HG03432 (cell line): ENCODE measurements at regions not wholly inside any gene's neighbourhood (a gene's known extent, or its start where the extent isn't known, plus 50 kb on each side); places are given as distances from the start of the nearest gene placed in this dataset.

Source experiments
- ATAC-seq: cut with Tn5 transposase; IDR thresholded peaks from one replicate; pipeline ENCODE4 v1.9.1; 2021; ENCODE audit warnings: mild to moderate bottlenecking, moderate library complexity; ENCODE audit not compliant: unreplicated experiment

DNA sequence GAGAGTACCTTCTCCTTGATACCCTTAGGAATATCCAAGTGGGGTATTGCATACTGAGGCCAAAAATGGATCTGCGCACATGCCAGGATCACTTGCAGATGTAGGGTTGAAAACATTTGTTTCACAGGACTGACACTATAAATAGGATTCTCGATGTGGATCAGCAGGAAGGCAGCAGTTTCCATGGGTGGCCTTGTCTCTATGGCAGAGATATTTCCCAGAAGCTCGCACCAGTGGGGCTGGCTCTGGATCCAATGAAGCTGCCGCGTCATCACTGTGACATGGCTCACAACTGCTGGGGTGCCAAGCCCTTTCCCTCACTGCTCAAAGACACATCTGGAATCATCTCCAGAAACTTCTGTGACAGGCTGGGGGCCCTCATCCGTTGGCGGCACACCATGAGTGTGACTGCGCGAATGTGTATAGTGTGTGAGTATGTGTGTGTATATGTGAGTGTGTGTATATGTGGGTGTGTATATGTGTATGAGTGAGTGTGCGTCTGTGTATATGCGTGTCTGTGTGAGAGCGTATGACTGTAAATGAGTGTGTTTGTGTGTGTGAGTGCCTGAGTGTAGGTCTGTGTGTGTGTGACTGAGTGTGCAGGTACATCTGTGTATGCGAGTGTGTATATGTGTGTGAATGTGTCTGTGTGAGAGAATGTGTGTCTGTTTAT lies 182.5 kb downstream of the GAS1 start:
- no peak for ATAC-seq

DNA sequence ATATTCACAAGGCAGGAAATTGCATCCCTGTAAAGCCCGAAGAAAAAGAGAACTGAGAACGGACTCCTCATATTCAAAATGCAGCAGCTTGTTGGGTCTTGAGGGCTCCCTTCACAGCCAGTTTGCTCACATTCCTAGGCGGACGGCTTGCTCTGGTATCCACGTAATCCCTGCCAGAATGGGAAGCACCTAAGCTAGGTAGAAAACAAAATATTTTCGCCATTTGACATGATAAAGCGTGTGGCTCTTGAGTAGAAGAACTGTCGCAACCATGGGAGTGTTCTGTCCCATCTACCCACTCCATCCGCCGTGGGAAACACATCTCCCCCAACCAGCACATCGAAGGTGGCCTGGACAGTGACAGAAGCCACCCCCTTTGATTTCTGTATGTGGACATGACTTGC lies 183.1 kb downstream of the GAS1 start:
- no peak for ATAC-seq

DNA sequence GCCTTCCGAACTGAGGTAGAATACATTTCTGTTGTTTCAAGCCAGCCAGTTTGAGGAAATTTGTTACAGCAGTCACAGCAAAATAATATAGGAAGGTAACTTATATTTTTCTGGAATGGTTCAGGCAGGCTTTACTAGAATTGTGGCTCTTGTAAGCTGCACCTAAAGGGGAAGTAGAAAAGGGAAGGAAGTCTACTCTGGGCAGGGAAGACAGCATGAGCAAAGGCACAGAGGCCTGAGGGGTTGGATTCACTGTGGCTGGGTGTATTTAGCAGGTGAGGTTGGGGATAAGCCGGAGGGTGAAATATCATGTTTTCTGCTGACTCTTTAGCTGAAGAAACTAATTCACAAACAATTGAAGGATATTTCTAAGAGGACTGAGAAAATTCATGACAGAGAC lies 183.5 kb downstream of the GAS1 start:
- no peak for ATAC-seq

DNA sequence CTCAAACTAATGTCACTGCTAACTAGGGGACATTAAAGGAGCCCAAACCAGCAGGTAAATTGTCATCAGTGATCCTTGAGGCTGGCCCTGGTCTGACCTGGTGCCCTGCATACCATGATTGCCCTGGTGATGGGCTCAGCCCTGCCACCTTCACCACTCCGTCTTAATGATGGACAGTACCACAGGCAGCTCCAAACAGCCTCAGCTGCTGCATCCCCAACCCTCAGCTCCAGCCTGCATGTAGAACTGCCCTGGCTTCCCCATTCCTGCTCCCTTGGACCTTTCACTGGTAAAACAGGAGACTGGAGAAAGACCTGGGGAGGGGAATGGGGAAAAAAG lies 190.0 kb downstream of the GAS1 start:
- no peak for ATAC-seq

DNA sequence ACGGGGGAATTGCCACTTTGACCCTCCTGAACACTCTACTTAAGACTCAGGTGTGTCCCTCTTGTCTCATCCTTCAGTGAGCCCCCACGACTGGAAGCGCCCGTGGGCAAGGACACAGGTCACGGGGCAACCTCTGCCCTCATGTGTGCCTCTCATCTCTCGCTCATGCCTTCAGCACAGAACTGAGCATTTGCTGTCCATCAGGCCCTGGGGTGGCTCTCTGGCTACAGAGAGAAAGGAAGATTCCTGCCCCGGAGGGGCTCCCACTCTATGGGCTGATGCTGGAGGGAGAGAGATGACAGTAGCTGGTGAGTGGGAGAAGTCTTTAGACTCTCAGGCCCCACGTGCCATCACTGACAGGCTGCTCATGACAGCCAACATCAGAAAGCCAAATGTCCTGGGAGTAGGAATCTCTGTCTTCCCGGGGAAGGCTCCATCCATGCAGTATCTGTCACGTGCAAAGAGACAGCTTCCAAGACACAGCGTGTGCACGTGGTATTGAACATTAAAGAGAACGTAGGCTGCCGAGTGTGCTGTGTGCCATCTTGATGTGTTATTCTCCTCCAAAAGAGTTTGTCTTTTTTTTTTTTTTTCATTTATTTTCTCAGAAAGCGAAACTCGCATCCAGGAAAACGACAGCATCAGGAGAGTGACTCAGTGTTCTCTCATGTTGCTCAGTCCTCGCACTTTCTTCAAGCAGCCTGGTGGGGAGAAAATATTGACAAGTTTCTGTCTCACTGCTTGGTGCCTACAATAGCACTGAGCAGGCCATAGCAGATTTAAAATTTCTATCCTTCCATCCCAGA lies 190.5 kb downstream of the GAS1 start:
- no peak for ATAC-seq

DNA sequence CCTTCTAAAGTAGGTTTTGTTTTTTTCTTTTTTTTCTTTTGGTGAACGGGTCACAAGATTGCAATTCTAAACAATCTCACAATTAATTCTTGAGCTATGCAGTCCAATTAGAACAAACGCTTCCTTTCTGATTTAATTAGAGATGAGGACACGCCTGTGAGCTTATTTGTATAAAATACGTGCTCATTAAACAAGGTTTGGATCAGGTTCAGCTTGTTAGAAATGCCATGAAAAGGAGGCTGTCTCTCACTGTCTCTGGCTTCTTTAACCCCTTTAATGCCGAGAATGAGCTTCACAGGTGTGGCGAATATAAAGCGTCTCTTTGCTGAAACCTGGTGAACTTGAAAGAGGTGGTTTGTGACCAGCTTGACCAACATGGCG lies 191.8 kb downstream of the GAS1 start:
- ATAC-seq = no peak

DNA sequence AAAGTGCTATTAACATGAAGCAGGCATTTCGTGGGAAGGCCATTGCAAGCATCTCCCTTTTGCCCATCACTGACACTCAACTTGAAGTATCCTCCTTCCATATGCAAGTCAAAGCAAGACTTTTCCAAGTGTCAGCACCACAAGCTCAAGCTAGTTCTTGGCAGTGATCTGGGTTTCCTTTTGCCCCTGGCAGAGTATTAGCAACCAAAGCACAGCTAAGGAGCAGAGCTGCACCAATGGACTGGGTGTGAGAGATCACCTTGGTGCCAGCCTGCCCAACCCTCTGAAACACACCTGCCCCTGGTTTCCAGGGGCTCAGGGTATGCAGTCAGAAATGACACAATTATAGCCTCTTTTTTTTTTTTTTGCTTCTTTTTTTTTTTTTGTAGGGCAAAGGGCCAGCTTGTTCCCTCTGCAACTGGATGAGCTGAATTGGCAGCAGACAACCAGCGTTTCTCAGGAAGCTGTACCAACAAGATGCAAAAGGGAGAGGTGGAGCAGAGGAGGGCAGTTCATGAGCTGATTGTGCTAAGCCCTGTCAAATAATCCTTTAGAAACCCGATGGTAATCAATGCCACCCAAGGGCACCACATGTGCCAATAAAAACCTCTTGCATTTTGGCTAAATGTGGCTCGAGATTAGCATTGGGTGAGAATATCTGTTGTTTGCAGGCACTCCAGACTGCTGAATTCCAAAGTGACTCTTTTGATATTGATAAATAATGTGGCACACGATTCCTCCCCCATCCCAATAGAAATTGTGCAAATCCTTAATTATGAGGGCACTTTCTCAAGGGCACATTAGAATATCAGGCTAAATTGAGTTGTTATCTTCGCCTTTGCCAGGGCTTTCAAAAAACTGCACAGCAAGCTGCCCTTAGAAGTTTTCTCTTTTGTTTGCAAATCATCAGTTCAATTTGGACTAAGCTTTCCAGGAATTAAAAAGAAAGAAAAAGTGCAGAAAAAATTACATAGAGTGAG lies 192.4 kb downstream of the GAS1 start:
- no peak for ATAC-seq

DNA sequence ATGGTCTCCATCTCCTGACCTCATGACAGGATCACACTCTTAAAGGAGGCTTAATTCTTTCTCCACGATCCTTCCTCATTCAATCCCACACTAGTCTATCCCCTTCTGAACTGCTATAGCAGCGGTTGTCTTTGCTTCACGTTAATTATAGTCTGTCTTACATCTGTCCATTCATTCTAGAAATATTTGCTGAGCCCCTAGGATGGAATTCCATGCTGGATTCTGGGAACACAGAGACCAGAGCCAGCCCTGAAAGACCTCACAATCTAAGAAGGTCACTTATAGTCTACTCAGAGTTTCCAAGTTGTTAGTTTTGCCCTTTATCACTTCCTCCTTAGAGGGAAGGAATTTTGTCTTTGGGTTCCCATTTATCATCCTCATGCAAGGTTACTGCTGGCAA lies 193.5 kb downstream of the GAS1 start:
- ATAC-seq = no peak

DNA sequence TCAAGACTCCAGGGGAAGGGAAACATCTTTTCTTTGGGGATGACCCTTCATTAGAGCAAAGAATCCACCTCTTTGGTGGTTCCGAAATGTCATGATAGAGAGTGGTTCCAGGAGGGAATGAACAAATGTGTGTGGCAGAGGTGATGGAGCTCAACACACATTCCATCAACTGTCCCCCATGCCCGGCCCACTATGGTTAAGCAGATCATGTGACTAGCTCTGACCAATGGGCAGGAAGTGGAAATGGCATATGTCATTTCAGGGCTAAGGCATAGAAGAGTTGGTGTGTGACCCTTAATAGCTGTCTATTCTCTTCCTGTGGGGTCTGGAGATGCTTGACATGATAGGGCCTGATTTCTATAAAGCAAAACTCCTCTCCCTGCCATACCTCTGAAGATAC lies 194.6 kb downstream of the GAS1 start:
- ATAC-seq = no peak

DNA sequence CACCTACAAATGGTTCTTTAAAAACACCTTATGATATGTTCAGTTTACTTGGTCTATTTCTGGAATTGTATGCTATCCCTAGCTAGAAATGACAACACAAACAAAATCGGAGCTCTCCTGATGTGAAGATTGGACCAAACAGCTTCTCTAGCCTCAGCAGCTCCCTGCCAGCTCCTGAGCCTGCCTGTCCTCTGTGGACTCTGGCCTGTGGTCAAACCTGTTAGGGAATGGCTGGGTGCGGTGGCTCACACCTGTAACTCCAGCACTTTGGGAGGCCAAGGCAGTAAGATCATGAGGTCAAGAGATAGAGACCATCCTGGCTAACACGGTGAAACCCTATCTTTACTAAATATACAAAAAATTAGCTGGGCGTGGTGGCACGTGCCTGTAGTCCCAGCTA lies 195.3 kb downstream of the GAS1 start:
- no peak for ATAC-seq

DNA sequence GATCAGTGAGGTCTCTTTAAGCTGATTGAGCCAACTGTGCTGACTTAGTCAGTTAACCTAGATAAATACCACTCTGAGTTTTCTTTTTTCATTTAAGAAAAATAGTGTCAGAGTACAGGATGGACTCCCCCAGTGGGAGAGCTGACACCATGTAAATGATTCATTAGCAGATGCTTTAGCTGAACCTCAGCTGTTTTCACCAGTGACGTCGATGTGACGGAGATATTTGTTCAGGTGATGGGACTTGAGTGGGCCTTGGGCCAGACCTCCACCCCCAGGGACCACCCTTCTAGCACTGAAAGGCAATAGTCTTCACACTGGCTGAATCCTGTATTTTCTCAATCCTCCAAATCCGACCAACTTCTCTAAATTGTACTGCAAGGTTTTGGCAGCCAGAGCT lies 196.1 kb downstream of the GAS1 start:
- ATAC-seq = no peak

DNA sequence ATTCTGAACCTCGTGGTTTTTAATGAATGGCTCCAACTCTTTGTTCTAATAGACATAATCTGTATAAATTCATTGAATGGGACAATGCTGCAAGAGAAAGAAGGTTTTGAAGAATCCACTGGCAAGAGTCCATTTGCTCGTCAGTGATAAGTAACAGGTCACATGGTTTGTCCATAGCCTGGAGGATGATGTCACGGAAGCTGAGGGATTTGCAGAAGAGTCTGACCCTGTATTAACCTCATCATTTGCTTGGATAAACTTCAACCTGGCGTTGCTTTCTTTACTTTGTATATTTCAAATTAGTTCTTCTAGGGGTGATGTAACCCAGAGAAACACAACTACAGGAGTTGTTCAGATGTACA lies 197.4 kb downstream of the GAS1 start:
- ATAC-seq = no peak

DNA sequence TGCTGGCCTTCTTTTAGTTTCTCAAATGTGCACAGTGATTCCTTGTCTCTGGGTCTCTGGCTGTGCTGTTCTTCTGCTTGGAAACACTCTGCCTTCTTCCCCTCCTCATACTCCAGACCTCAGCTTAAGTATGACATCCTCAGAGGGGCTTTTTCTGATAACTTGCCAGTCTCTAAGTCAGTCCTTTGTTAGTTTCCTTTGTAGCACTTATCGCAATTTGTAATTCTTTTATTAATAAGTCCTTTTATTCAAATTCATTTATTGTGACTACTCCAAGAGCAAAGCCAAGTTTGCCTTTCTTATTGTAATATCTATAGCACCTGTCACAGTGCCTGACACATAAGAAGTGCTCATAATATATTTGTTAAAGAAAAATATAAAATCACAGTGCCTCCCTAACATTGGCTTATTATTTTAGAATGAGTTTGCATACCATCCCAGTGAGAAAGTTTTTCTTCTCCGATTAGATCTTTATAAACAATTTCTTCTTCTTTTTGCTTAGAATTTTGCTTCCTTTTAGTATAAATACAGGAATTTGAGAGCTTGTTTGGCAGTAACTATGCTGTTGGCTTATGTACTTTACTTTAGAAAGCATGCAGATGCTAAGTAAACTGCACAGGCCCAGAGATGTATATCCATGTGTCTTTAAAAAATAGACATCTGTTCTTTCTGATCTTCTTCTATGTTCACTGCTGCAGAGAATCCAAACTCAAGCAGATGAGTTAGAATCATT lies 198.0 kb downstream of the GAS1 start:
- ATAC-seq = no peak

DNA sequence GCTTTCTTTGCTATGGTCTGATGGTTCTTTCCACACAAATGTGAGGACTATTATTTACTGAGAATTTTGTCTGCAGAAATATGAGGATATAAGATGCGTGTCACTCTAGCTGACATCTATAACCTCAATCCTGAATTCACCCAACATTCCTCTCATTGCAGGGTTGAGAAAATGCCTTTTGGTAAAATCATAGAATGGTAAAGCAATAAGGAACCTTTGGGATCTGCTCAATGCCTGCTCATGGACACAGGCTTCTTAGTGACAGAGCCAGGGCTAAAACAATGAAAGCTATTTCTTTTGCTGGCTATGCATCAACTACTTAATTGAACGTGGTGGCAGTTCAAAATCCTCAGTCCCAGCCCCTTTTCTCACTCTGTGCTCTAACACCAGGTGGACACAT lies 199.6 kb downstream of the GAS1 start:
- ATAC-seq = no peak

DNA sequence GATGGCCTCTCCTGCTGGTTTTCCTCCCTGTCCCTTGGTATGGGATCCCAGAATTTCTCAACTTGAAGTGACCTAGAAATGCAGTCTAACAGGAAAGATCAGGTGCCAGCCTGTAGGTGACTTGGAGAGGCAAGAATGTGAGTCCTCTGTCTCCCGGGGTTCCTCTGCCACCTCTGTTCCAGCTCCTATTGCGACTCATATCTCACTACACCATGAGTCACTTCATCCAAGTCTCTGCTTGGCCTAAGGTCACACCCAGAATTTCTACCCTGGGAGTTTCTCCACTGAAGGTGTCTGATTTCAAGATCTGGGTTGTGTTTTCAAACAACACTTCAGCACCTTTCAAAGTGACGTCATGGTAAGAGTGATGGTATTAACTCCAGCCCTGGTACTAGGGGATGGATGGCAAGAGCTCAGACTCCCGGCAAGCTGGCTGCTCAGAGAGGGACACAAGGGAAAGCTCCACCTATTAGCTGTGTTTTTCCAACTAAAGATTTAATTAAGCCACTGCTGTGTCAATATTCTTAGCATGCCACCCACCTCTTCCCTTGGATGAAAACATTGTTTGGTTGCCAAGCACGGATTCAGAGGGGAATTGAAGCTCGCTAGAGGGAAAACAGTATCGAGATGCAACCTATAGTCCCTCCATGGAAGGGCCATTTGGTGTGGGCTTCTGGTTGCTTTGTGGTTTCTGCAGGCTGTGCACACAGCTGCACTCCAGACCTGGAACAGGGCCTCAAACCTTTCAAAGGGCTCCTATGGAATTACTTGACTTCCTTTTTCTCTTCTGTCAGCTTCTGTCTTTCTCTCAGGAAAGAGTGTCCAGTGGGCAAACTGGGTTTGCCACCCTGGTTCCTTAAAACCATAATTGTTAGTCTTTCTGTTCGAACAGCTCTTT lies 205.7 kb downstream of the GAS1 start:
- no peak for ATAC-seq

DNA sequence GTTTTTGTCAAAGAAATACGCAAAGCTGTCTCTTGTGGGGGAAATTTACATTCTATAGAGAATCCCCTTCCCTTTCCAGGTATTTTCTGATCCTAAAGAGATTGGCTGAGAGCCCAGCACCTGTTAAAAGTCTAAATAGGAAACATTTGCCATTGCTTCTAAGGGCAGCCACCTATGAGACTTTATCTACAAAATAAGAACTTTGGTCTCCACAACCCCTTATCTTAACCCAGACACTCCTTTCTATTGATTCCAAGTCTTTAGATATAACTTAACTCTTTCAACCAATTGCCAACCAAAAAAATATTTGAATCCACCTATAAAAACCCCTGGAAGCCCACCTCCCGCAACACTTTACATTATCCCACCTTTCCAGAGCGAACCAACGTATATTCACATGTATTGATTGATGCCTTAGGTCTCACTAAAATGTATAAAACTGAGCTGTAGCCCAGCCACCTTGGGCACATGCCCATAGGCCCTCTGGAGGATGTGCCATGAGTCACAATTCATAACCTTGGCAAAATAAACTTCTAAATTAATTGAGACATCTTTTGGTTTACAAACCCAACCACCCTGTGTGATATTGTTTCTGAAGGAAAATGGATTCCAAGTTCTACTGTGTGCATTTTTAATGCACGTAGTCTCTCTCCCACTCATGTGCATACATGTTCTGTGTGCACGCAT lies 211.4 kb downstream of the GAS1 start:
- no peak for ATAC-seq

DNA sequence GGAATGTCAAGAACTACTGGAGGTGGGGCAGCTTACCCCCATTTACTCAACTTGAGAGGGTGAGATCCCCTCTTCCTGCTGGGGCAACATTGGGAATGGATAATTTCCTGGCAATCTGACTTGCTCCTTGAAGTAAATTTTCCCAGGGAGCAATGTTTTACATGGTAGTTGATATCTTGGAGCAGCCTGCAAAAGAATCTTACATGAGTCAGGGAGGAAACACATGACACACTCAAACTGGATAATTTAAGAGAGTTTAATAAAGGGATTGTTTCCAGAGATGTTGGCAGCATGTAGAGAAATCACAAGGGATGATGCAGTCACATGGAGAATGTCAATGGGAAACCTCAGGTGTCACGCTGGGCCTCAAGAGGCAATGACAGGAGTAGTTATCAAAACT lies 212.5 kb downstream of the GAS1 start:
- no peak for ATAC-seq

DNA sequence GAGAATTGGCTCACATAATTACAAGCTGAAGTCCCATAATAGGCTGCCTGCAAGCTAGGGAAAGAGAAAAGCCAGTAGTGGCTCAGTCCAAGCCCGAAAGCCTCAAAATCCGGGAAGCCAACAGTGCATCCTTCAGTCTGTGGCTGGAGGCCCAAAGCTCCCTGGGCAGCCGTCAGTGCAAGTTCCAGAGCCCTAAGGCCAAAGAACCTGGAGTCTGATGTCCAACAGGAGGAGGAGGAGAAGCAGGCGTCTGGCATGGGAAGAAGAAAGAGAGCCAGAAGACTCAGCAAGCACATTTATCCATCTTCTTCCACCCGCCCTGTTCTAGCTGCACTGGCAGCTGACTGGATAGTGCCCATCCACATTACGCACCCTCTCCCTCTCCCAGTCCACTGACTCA lies 213.4 kb downstream of the GAS1 start:
- ATAC-seq = no peak

DNA sequence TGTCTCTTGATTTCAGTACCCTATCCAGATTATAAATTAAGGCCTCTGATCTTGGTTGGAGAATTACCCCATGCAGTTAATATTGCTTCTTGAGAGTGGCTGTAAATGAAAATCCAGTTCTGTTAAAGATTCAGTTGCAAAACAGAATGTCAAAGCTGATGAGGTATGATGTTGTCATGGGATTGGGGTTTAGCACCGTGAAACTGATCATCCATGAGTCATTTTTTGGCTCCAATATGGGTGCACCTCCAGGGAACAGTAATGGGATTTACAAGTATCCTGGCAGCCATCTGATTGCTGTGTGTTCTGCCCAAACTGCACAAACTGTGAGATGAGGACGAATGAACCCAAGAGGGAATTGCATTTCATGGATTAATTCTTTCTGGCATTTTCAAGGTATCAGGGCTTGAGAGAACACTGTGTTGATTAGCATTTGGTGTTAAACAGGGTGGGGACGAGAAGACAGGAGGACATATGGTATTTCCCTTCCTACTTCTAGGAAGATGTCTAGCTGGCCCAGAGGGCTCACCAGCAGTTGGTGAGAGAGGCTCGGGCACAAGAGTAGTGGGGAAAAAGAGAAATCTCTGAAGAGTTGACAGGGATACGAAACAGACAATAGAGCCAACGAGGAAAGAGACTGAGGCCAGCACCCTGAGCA lies 214.7 kb downstream of the GAS1 start:
- no peak for ATAC-seq
